ENCODE measurements at regions not wholly inside any gene's neighbourhood (a gene's known extent, or its start where the extent isn't known, plus 50 kb on each side); places are given as distances from the start of the nearest gene placed in this dataset.

DNA sequence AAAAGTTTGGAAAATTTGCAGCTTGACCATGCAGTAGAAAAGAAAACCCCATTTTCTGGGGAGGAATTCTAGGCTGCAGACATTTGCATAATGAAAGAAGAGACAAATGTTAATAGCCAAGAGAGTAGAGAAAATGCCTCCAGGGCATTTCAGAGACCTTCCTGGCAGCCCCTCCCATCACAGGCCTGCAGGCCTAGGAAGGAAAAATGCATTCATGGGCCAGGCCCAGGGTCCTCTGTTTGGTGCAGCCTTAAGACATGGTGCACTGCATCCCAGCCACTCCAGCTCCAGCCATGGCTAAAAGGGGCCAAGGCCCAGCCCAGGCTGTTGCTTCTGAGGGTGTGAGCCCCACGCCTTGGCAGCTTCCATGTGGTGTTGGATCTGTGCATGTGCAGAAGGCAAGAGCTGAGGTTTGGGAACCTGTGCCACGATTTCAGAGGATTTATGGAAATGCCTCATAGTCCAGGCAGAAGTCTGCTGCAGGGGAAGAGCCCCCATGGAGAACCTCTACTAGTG is 75.0 kb upstream of the OR13F1 start:
- no peak for DNase-seq (ENCODE audit: low read depth)
- no peak overlapping the region for H3K4me3 ChIP-seq (ENCODE audit: low read depth, low read length)
- TF ChIP-seq CTCF (IDR thresholded peaks at IDR 0.05; ENCODE audit: insufficient read depth, low read depth, low read length, missing control alignments), result no peak

- no peak for DNase-seq (ENCODE audit: low read depth)
- H3K4me3 ChIP-seq (ENCODE audit: low read depth, low read length), result no peak overlapping the region
- TF ChIP-seq CTCF (IDR thresholded peaks at IDR 0.05; ENCODE audit: insufficient read depth, low read depth, low read length, missing control alignments), result no peak
Measured at GRCh38 chr9:104435059-104435458, 69.0 kb upstream of the OR13F1 start.

DNA sequence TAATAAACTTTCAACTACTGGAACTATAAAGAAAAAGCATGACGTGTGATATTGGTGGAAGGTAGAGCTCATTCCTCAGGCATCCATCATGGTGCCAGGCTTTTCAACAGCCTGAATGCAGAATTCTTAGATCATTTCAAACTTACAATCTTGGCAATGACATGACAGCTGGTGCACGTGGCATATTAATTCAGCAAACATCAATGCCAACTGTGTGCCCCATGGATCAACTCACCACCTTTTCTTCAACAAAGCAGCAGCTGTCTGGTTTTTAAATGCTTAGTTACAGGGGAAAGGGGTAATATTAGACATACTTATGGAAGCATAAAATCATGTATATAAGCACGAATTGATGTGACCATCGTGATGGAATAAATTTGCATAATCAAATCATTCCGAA is 56.0 kb upstream of the OR13F1 start:
- no peak for TF ChIP-seq CTCF (IDR thresholded peaks at IDR 0.05; ENCODE audit: insufficient read depth, low read depth, low read length, missing control alignments)
- no peak overlapping the region for H3K4me3 ChIP-seq (ENCODE audit: low read depth, low read length)
- DNase-seq (ENCODE audit: low read depth), result no peak
